Activated CD4-positive, alpha-beta T cell treated with anti-CD3 and anti-CD28 coated beads, Interleukin-2, amount 50 U/mL, for 4 hours (primary cell): ENCODE measurements at regions not wholly inside any gene's neighbourhood (a gene's known extent, or its start where the extent isn't known, plus 50 kb on each side); places are given as distances from the start of the nearest gene placed in this dataset.
"Not testable (repeated sequence)": the region's sequence is repeated elsewhere in the genome, so short reads cannot be mapped to it uniquely, and the experiment has no call there.

Source experiments
- DNase-seq, 2 experiments: peaks; one replicate each; pipeline ENCODE4 v3.0.0-alpha.2; 2020

GRCh38 chr14:105911006-105911847 lies 384.8 kb downstream of the TMEM121 start:
- DNase-seq, result no peak

GRCh38 chr14:105911848-105912292 lies 385.5 kb downstream of the TMEM121 start:
- not testable (repeated sequence) for DNase-seq

- DNase-seq, result no peak
These were observed 386.3 kb downstream of the TMEM121 start for GRCh38 chr14:105912641-105913180.

- no peak for DNase-seq
These were observed 386.8 kb downstream of the TMEM121 start for GRCh38 chr14:105913221-105913620.

GRCh38 chr14:105913861-105914260 lies 387.5 kb downstream of the TMEM121 start:
- DNase-seq, result no peak

- not testable (repeated sequence) for DNase-seq
These were observed 387.9 kb downstream of the TMEM121 start for GRCh38 chr14:105914281-105914680.

- no peak for DNase-seq
These were observed 388.5 kb downstream of the TMEM121 start for GRCh38 chr14:105914738-105915385.

- DNase-seq, result not testable (repeated sequence)
These were observed 389.2 kb downstream of the TMEM121 start for GRCh38 chr14:105915546-105915945.

- DNase-seq, result not testable (repeated sequence)
These were observed 391.0 kb downstream of the TMEM121 start for GRCh38 chr14:105917136-105917932.

- no peak for DNase-seq
These were observed 391.6 kb downstream of the TMEM121 start for GRCh38 chr14:105917933-105918436.

GRCh38 chr14:105918496-105919262 lies 392.3 kb downstream of the TMEM121 start:
- DNase-seq, result no peak

- no peak for DNase-seq
These were observed 393.2 kb downstream of the TMEM121 start for GRCh38 chr14:105919458-105920150.

- DNase-seq, result not testable (repeated sequence)
These were observed 393.8 kb downstream of the TMEM121 start for GRCh38 chr14:105920151-105920700.

- not testable (repeated sequence) for DNase-seq
These were observed 394.7 kb downstream of the TMEM121 start for GRCh38 chr14:105920803-105921755.

GRCh38 chr14:105921781-105922180 lies 395.4 kb downstream of the TMEM121 start:
- not testable (repeated sequence) for DNase-seq

- DNase-seq, result not testable (repeated sequence)
These were observed 397.3 kb downstream of the TMEM121 start for GRCh38 chr14:105923520-105924191.

- no peak for DNase-seq
These were observed 398.7 kb downstream of the TMEM121 start for GRCh38 chr14:105924951-105925591.

GRCh38 chr14:105925615-105926372 lies 399.4 kb downstream of the TMEM121 start:
- DNase-seq, result no peak
